GM23338 (cell line): ENCODE measurements at regions not wholly inside any gene's neighbourhood (a gene's known extent, or its start where the extent isn't known, plus 50 kb on each side); places are given as distances from the start of the nearest gene placed in this dataset.

Source experiments
- ATAC-seq: fragments of 200-7000 bp; cut with Tn5 transposase; 3 replicates; pipeline ENCODE4 v1.9.1; 2020
- DNase-seq: peaks from one replicate; pipeline ENCODE4 v3.0.0-alpha.2; 2015; ENCODE audit warnings: low spot score
- H2AFZ ChIP-seq: fragments of 200-600 bp; sonication (generic); 2 replicates; pipeline ENCODE4 v1.8.0; 2016; ENCODE audit warnings: antibody characterized with exemption, mild to moderate bottlenecking, moderate library complexity
- H3F3A ChIP-seq: fragments of 200-600 bp; sonication (generic); replicated peaks from 2 replicates; pipeline ENCODE4 v1.8.0; 2017; ENCODE audit warnings: antibody characterized with exemption, mixed run types, low read depth
- H3K27ac ChIP-seq: fragments of 200-600 bp; sonication (generic); 2 replicates; pipeline ENCODE4 v1.6.1; 2016; ENCODE audit warnings: low read depth
- H3K27me3 ChIP-seq: fragments of 200-600 bp; sonication (generic); 2 replicates; pipeline ENCODE4 v1.8.0; 2016; ENCODE audit warnings: mild to moderate bottlenecking, mixed run types, moderate library complexity; ENCODE audit not compliant: insufficient read depth
- H3K36me3 ChIP-seq: fragments of 200-600 bp; sonication (generic); 2 replicates; pipeline ENCODE4 v1.8.0; 2016; ENCODE audit warnings: mild to moderate bottlenecking; ENCODE audit not compliant: insufficient read depth
- H3K4me1 ChIP-seq: fragments of 200-600 bp; sonication (generic); 2 replicates; pipeline ENCODE4 v1.8.0; 2016; ENCODE audit warnings: mild to moderate bottlenecking, moderate library complexity; ENCODE audit not compliant: insufficient read depth
- H3K4me2 ChIP-seq: fragments of 200-600 bp; sonication (generic); 2 replicates; pipeline ENCODE4 v1.7.1; 2017; ENCODE audit warnings: mixed run types
- H3K4me3 ChIP-seq: fragments of 200-600 bp; sonication (generic); 2 replicates; pipeline ENCODE4 v1.6.1; 2016; ENCODE audit warnings: mixed run types
- H3K79me2 ChIP-seq: fragments of 200-600 bp; sonication (generic); replicated peaks from 2 replicates; pipeline ENCODE4 v1.8.0; 2017; ENCODE audit warnings: mild to moderate bottlenecking; ENCODE audit not compliant: insufficient read depth
- H3K9me2 ChIP-seq: fragments of 200-600 bp; sonication (generic); 2 replicates; pipeline ENCODE4 v1.8.0; 2017; ENCODE audit not compliant: insufficient read depth
- H4K20me1 ChIP-seq: fragments of 200-600 bp; sonication (generic); replicated peaks from 2 replicates; pipeline ENCODE4 v1.8.0; 2017; ENCODE audit warnings: mild to moderate bottlenecking; ENCODE audit not compliant: insufficient read depth
- H3K27ac Mint-ChIP-seq: 2 replicates; pipeline ENCODE4 v1.8.0; 2020; ENCODE audit warnings: inconsistent platforms, mild to moderate bottlenecking, moderate library complexity, mixed read lengths
- H3K27me3 Mint-ChIP-seq: 3 replicates; pipeline ENCODE4 v1.8.0; 2022; ENCODE audit warnings: low read depth, mild to moderate bottlenecking, moderate library complexity, mixed read lengths, inconsistent platforms; ENCODE audit not compliant: insufficient read depth, poor library complexity
- H3K36me3 Mint-ChIP-seq: 3 replicates; pipeline ENCODE4 v1.8.0; 2021; ENCODE audit warnings: low read depth, mild to moderate bottlenecking, inconsistent platforms, moderate library complexity, mixed read lengths
- H3K4me1 Mint-ChIP-seq: 3 replicates; pipeline ENCODE4 v1.8.0; 2020; ENCODE audit warnings: mild to moderate bottlenecking, inconsistent platforms, mixed read lengths
- H3K4me3 Mint-ChIP-seq: 3 replicates; pipeline ENCODE4 v1.8.0; 2021; ENCODE audit warnings: moderate library complexity, mild to moderate bottlenecking, inconsistent platforms, mixed read lengths
- H3K9me3 Mint-ChIP-seq: 3 replicates; pipeline ENCODE4 v1.8.0; 2020; ENCODE audit warnings: moderate library complexity, mild to moderate bottlenecking, inconsistent platforms, mixed read lengths
- CREB1 ChIP-seq: fragments of 250-450 bp; sonication (Bioruptor Pico); IDR thresholded peaks from 2 replicates; pipeline ENCODE4 v1.5.0; 2020; ENCODE audit warnings: low read depth, mild to moderate bottlenecking, moderate library complexity
- EZH2 ChIP-seq: fragments of 200-600 bp; sonication (generic); IDR thresholded peaks from one replicate; pipeline ENCODE4 v1.8.0; 2017; ENCODE audit warnings: antibody characterized with exemption, mild to moderate bottlenecking, low read depth; ENCODE audit not compliant: unreplicated experiment
- EZH2phosphoT487 ChIP-seq: fragments of 200-600 bp; sonication (generic); IDR thresholded peaks from one replicate; pipeline ENCODE4 v1.8.1; 2018; ENCODE audit warnings: antibody characterized with exemption; ENCODE audit not compliant: unreplicated experiment
- POLR2AphosphoS5 ChIP-seq: IDR thresholded peaks from 2 replicates; pipeline ENCODE4 v1.6.1; 2016; ENCODE audit warnings: antibody characterized with exemption, low read depth
- STAT1 ChIP-seq: IDR thresholded peaks from one replicate; pipeline ENCODE4 v1.6.1; 2016; ENCODE audit warnings: antibody characterized with exemption; ENCODE audit not compliant: unreplicated experiment
- ZNF114 ChIP-seq: fragments of 250-450 bp; sonication (Bioruptor Pico); IDR thresholded peaks from 2 replicates; pipeline ENCODE4 v1.5.0; 2020; ENCODE audit warnings: mild to moderate bottlenecking, moderate library complexity
- TF ChIP-seq, protein P1 (sequence below), 2 experiments: fragments of 200-600 bp in 1 of 2; sonication (generic) in 1 of 2; conservative IDR thresholded peaks; 2 replicates each; pipeline versions ENCODE4 v1.5.1 to v1.6.1; 2016 to 2017; ENCODE audit warnings: antibody characterized with exemption in 2 of 2, low read depth in 2 of 2, mild to moderate bottlenecking in 2 of 2, moderate library complexity in 1 of 2
- TF ChIP-seq, protein P2 (sequence below): IDR thresholded peaks from 2 replicates; pipeline ENCODE4 v1.6.1; 2016; ENCODE audit warnings: antibody characterized with exemption
- TF ChIP-seq, protein P3 (sequence below): IDR thresholded peaks from one replicate; pipeline ENCODE4 v1.6.1; 2018; ENCODE audit warnings: antibody characterized with exemption; ENCODE audit not compliant: unreplicated experiment
- TF ChIP-seq, protein P4 (sequence below): fragments of 250-450 bp; sonication (Bioruptor Pico); IDR thresholded peaks from 2 replicates; pipeline ENCODE4 v1.5.0; 2020; ENCODE audit warnings: mild to moderate bottlenecking, moderate library complexity

DNA sequence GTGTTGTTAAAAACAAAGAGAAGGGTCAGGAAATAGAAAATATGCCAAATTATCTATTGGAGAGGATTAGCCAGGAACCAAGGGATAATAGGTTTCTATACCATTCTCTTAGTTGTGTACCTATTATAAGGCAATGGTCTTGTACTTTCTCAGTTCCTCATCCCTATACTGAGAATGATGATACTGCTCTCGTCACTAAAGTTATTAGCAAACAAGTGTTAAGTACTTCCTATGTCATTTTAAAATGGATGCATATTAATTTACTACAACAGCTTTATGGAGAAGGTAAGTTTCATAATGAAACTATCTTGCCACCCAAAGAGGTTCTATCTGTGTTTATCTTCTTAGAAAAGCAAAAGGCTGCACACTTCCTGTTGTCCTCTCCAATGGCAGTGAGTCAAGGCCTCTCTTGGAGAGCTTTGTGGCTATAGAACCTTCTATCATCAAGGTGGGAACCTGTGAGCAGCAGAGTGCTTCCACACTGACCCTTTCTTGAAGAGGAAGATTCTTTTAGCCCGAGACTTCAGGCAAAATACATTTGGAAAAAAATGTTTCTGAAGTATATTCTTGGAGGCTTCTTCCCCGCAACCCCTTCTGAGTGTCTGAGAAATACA lies 460.7 kb upstream of the FANCL start (continued):
- TF ChIP-seq, protein P1, sequence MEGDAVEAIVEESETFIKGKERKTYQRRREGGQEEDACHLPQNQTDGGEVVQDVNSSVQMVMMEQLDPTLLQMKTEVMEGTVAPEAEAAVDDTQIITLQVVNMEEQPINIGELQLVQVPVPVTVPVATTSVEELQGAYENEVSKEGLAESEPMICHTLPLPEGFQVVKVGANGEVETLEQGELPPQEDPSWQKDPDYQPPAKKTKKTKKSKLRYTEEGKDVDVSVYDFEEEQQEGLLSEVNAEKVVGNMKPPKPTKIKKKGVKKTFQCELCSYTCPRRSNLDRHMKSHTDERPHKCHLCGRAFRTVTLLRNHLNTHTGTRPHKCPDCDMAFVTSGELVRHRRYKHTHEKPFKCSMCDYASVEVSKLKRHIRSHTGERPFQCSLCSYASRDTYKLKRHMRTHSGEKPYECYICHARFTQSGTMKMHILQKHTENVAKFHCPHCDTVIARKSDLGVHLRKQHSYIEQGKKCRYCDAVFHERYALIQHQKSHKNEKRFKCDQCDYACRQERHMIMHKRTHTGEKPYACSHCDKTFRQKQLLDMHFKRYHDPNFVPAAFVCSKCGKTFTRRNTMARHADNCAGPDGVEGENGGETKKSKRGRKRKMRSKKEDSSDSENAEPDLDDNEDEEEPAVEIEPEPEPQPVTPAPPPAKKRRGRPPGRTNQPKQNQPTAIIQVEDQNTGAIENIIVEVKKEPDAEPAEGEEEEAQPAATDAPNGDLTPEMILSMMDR (conservative IDR thresholded peaks at IDR 0.05; ENCODE audit: low read depth in 2 of 2): no peak
- TF ChIP-seq ZNF114 (CRISPR knock-in tag) (no peak), EZH2 (no peak)

DNA sequence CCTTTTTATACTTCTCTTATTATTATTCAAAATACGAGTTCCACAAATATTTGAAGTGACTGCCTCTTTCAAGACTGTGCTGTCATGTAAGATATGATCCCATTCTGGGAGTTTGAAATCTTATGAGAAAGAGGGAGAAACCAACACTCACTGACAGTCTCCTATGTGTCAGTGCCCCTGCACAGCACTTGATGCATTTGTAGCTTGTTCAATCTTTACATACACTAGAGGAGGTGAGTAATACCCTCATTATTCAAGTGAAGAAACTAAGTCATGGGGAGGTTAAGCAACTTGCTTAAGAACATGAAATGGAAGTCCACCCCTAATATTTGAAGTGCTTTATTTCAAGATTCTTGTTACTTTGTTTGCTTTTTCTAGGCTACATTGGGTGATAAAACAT lies 459.5 kb upstream of the FANCL start:
- Histone ChIP-seq H3K9me2 (no peaks in the 10 kb centered on the region), H4K20me1 (no peaks in the 10 kb centered on the region), H3K36me3 (no peaks in the 10 kb centered on the region), H3K27ac (no peak overlapping the region), H3K4me1 (no peaks in the 10 kb centered on the region), H3F3A (no peaks in the 10 kb centered on the region), H2AFZ (no peak overlapping the region), H3K4me2 (no peak overlapping the region), H3K27me3 (no peaks in the 10 kb centered on the region), H3K4me3 (no peak overlapping the region), H3K79me2 (no peaks in the 10 kb centered on the region)
- no peaks in the 10 kb centered on the region for H3K36me3 Mint-ChIP-seq
- TF ChIP-seq, protein P2, sequence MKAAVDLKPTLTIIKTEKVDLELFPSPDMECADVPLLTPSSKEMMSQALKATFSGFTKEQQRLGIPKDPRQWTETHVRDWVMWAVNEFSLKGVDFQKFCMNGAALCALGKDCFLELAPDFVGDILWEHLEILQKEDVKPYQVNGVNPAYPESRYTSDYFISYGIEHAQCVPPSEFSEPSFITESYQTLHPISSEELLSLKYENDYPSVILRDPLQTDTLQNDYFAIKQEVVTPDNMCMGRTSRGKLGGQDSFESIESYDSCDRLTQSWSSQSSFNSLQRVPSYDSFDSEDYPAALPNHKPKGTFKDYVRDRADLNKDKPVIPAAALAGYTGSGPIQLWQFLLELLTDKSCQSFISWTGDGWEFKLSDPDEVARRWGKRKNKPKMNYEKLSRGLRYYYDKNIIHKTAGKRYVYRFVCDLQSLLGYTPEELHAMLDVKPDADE: no peak
- TF ChIP-seq, protein P3, sequence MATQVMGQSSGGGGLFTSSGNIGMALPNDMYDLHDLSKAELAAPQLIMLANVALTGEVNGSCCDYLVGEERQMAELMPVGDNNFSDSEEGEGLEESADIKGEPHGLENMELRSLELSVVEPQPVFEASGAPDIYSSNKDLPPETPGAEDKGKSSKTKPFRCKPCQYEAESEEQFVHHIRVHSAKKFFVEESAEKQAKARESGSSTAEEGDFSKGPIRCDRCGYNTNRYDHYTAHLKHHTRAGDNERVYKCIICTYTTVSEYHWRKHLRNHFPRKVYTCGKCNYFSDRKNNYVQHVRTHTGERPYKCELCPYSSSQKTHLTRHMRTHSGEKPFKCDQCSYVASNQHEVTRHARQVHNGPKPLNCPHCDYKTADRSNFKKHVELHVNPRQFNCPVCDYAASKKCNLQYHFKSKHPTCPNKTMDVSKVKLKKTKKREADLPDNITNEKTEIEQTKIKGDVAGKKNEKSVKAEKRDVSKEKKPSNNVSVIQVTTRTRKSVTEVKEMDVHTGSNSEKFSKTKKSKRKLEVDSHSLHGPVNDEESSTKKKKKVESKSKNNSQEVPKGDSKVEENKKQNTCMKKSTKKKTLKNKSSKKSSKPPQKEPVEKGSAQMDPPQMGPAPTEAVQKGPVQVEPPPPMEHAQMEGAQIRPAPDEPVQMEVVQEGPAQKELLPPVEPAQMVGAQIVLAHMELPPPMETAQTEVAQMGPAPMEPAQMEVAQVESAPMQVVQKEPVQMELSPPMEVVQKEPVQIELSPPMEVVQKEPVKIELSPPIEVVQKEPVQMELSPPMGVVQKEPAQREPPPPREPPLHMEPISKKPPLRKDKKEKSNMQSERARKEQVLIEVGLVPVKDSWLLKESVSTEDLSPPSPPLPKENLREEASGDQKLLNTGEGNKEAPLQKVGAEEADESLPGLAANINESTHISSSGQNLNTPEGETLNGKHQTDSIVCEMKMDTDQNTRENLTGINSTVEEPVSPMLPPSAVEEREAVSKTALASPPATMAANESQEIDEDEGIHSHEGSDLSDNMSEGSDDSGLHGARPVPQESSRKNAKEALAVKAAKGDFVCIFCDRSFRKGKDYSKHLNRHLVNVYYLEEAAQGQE: no peak
- TF ChIP-seq CREB1 (CRISPR knock-in tag): no peak
- no peak for TF ChIP-seq EZH2
- TF ChIP-seq EZH2phosphoT487: no peak
- TF ChIP-seq STAT1: no peak
- TF ChIP-seq, protein P4, sequence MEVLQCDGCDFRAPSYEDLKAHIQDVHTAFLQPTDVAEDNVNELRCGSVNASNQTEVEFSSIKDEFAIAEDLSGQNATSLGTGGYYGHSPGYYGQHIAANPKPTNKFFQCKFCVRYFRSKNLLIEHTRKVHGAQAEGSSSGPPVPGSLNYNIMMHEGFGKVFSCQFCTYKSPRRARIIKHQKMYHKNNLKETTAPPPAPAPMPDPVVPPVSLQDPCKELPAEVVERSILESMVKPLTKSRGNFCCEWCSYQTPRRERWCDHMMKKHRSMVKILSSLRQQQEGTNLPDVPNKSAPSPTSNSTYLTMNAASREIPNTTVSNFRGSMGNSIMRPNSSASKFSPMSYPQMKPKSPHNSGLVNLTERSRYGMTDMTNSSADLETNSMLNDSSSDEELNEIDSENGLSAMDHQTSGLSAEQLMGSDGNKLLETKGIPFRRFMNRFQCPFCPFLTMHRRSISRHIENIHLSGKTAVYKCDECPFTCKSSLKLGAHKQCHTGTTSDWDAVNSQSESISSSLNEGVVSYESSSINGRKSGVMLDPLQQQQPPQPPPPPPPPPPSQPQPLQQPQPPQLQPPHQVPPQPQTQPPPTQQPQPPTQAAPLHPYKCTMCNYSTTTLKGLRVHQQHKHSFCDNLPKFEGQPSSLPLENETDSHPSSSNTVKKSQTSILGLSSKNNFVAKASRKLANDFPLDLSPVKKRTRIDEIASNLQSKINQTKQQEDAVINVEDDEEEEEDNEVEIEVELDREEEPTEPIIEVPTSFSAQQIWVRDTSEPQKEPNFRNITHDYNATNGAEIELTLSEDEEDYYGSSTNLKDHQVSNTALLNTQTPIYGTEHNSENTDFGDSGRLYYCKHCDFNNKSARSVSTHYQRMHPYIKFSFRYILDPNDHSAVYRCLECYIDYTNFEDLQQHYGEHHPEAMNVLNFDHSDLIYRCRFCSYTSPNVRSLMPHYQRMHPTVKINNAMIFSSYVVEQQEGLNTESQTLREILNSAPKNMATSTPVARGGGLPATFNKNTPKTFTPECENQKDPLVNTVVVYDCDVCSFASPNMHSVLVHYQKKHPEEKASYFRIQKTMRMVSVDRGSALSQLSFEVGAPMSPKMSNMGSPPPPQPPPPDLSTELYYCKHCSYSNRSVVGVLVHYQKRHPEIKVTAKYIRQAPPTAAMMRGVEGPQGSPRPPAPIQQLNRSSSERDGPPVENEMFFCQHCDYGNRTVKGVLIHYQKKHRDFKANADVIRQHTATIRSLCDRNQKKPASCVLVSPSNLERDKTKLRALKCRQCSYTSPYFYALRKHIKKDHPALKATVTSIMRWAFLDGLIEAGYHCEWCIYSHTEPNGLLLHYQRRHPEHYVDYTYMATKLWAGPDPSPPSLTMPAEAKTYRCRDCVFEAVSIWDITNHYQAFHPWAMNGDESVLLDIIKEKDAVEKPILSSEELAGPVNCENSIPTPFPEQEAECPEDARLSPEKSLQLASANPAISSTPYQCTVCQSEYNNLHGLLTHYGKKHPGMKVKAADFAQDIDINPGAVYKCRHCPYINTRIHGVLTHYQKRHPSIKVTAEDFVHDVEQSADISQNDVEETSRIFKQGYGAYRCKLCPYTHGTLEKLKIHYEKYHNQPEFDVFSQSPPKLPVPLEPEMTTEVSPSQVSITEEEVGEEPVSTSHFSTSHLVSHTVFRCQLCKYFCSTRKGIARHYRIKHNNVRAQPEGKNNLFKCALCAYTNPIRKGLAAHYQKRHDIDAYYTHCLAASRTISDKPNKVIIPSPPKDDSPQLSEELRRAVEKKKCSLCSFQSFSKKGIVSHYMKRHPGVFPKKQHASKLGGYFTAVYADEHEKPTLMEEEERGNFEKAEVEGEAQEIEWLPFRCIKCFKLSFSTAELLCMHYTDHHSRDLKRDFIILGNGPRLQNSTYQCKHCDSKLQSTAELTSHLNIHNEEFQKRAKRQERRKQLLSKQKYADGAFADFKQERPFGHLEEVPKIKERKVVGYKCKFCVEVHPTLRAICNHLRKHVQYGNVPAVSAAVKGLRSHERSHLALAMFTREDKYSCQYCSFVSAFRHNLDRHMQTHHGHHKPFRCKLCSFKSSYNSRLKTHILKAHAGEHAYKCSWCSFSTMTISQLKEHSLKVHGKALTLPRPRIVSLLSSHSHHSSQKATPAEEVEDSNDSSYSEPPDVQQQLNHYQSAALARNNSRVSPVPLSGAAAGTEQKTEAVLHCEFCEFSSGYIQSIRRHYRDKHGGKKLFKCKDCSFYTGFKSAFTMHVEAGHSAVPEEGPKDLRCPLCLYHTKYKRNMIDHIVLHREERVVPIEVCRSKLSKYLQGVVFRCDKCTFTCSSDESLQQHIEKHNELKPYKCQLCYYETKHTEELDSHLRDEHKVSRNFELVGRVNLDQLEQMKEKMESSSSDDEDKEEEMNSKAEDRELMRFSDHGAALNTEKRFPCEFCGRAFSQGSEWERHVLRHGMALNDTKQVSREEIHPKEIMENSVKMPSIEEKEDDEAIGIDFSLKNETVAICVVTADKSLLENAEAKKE (CRISPR knock-in tag): no peak
- TF ChIP-seq POLR2AphosphoS5: no peak
- H3K27me3 Mint-ChIP-seq: no peaks in the 10 kb centered on the region
- H3K9me3 Mint-ChIP-seq: no peaks in the 10 kb centered on the region
- H3K4me3 Mint-ChIP-seq: no peak overlapping the region
- no peak overlapping the region for H3K27ac Mint-ChIP-seq
- ATAC-seq: no peak
- H3K4me1 Mint-ChIP-seq: peaks cover 10% of the 10 kb centered on the region
- DNase-seq: no peak
